DOHH2 (cell line): ENCODE measurements at regions not wholly inside any gene's neighbourhood (a gene's known extent, or its start where the extent isn't known, plus 50 kb on each side); places are given as distances from the start of the nearest gene placed in this dataset.

Experiments
- EZH2phosphoT487 ChIP-seq: fragments of 200-600 bp; sonication (generic); IDR thresholded peaks from 2 replicates; pipeline ENCODE4 v1.6.1; 2017; ENCODE audit warnings: borderline replicate concordance, mild to moderate bottlenecking, antibody characterized with exemption, low read length, moderate library complexity, mixed read lengths
- TF ChIP-seq, protein P1 (sequence below): fragments of 200-600 bp; sonication (generic); IDR thresholded peaks from one replicate; pipeline ENCODE4 v1.5.1; 2014; ENCODE audit warnings: antibody characterized with exemption, mild to moderate bottlenecking, low read depth, low read length; ENCODE audit not compliant: poor library complexity, severe bottlenecking

DNA sequence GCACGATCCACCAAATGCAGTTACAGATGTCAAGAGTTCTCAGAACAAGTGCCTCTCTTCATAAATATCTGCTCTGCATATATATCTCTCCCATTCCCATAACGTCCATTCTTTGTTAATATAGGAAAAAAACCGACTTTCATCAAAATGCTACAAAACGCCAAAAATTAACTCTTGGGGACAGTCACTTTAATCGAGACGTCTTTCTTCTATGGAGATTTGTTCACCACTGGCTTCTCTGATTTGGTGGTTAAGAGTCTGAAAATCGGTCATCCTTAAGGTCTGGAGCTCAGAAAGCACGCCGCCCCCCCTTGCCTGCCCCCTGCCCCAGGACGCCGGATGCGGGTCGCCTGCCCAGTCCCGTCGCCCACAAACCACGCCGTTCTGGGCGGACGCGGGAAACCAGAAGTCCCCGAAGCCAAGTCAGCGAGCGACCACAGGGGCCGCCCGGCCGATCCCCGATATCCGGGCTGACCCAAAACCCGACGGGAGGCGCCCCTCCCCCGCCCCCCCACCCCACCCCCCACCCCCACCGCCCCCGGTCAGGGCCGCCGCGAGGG, 252.7 kb downstream of the TJP1 start:
- no peak for TF ChIP-seq EZH2phosphoT487
- TF ChIP-seq, protein P1, sequence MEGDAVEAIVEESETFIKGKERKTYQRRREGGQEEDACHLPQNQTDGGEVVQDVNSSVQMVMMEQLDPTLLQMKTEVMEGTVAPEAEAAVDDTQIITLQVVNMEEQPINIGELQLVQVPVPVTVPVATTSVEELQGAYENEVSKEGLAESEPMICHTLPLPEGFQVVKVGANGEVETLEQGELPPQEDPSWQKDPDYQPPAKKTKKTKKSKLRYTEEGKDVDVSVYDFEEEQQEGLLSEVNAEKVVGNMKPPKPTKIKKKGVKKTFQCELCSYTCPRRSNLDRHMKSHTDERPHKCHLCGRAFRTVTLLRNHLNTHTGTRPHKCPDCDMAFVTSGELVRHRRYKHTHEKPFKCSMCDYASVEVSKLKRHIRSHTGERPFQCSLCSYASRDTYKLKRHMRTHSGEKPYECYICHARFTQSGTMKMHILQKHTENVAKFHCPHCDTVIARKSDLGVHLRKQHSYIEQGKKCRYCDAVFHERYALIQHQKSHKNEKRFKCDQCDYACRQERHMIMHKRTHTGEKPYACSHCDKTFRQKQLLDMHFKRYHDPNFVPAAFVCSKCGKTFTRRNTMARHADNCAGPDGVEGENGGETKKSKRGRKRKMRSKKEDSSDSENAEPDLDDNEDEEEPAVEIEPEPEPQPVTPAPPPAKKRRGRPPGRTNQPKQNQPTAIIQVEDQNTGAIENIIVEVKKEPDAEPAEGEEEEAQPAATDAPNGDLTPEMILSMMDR, result no peak
